Activated T-cell treated with anti-CD3 and anti-CD28 coated beads for 4 hours (primary cell): ENCODE measurements at regions not wholly inside any gene's neighbourhood (a gene's known extent, or its start where the extent isn't known, plus 50 kb on each side); places are given as distances from the start of the nearest gene placed in this dataset.
"Not testable (repeated sequence)": the region's sequence is repeated elsewhere in the genome, so short reads cannot be mapped to it uniquely, and the experiment has no call there.

Experiments
- DNase-seq: peaks from one replicate; pipeline ENCODE4 v3.0.0-alpha.2; 2020

DNA sequence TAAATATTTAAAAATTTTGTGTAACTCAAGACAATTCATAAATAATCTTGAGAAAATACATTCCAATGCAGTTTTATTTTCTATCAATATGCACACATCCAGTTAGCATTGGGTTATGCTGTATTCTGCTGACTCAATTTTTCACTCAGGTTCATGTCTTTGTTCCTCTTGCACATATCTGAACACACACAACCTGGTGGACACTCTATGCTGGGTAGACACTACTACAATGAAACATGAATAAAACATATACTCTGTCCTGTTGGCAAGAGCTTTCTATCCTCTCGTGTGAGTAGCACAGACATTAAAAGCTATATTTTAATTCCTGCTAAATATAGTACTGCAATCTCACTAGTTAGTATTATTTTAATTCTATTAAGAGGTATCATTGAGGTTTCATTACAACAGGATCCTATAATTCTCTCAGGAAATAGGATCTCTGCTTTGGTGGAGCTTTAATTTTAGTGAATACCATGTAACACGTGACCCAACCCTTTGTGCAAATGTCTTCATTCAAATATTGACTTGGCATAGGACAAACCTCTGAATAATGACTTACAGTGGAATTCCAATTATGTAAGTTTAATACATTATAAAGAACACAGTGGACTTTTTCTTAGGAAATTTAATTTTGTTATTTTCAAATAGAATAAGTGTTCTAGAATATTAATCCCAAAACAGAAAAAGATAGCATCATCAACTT lies 342.3 kb upstream of the TMEFF2 start:
- DNase-seq, result no peak

DNA sequence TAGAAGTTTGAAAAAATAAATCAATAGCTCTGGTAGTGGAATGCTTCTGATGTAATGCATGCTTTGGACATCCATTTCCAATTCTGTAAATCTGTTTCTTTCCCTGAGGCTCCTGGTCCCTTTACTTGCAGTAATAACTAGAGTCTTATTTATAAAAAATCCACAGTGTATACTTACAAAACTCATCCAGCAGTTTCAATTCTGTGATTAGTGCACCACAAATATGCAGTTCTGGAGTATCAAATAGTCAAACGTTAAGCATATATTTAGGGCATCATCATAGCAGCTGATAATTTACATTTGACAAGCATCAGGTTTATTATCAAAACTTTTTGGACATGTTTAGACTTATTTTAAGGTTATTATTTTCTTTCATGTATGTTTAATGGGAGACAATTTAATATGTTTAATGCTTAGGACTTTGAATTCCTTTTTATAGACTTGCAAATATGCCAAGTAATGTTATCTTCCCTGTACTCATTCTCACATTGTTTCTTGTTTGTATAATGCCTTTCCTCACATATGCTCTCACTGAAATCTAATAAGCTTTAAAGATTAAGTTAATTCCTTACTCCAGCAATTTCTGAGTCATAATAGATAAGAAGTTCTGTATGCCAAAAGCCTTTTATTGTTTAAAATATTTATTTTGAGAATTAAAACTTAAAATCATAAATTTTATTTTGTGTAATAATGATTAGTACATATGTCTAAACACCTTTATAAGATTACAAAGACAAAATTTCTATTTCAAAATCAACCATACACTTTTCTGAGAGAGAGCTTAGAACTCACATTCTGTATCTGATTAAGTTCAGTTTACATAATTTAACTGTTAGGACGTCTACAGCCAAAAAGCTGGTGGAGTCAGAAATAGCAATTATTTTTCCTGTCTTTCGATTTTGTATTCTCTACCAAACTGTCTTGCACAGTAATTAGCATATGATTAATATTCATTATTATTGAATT lies 341.5 kb upstream of the TMEFF2 start:
- DNase-seq, result no peak

DNA sequence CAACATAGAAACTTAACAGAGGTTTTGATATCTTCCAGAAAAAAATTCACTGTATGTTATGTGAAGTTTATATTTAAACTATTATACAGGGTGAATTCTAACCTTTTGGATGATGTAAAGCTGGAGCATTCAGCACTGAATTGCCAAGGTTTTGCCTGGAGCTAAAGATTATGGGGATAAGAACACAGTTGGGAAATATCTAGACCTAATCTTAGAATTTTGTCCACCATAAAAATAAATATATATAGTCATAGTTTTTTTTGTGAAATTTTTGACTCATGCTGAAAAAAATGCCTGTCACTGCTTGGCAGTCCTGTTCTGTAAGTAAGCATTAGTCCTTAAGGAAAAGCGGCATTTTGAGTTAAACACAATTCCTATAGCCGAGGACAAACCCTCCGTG lies 339.3 kb upstream of the TMEFF2 start:
- DNase-seq, result no peak

DNA sequence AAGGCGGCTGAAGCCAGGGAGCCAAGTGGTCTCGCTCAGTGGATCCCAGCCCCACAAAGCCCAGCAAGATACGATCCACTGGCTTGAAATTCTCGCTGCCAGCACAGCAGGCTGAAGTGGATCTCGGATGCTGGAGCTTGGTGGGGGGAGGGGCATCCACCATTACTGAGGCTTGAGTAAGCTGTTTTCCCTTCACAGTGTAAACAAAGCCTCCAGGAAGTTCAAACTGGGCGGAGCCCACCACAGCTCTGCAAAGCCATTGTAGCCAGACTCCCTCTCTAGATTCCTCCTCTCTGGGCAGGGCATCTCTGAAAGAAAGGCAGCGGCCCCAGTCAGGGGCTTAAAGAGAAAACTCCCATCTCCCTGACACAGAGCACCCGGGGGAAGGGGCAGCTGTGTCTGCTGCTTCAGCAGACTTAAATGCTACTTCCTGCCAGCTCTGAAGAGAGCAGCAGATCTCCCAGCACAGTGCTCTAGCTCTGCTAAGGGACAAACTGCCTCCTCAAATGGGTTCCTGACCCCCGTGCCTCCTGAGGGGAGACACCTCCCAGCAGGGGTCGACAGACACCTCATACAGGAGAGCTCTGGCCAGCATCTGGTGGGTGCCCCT lies 330.0 kb upstream of the TMEFF2 start:
- not testable (repeated sequence) for DNase-seq

DNA sequence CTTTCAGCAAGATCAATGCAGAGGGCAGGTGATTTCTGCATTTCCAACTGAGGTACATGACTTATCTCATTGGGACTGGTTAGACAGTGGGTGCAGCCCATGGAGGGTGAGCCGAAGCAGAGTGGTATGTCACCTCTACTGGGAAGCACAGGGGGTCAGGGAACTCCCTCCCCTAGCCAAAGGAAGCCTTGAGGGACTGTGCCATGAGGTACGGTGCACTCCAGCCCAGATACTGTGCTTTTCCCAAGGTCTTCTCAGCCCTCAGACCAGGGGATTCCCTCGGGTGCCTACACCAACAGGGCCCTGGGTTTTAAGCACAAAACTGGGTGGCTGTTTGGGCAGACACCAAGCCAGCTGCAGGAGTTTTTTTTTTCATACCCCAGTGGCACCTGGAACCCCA lies 329.5 kb upstream of the TMEFF2 start:
- not testable (repeated sequence) for DNase-seq

DNA sequence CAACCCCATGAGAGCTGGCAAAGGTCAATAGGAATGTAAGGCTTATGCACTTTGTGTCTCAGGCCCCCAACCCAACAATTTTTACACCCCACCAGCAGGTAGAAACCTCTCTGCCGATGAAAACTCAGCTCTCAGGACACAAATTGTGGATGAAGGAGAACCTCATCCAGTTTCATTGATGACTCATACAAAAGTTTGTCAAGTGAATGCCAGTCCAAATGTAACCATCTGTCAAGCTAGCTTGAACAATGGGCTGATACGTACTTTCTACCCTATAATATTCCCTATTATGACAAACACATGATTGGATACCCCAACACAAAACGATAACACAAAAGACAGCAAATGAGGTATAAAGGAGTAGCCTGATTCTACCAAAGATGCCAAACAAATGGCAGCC lies 321.2 kb upstream of the TMEFF2 start:
- no peak for DNase-seq

DNA sequence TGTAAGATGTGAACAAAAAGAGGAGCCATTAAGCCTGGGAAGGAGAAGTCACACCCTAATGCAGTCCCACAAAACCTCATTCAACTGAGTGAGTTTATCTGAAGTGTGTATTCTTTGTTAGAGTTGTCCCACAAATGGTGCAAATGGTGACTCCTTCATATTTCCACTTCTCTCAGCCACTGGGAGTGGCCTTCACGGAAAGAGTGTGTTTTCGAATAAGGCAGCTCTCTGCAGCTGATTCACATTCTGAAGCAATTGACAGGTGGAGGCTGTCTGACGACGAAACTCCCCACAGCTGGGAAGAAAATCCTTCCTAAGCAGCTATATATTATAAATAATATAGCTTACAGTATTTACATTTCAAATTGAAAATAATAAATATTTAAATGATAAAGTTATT lies 318.8 kb upstream of the TMEFF2 start:
- DNase-seq, result no peak

DNA sequence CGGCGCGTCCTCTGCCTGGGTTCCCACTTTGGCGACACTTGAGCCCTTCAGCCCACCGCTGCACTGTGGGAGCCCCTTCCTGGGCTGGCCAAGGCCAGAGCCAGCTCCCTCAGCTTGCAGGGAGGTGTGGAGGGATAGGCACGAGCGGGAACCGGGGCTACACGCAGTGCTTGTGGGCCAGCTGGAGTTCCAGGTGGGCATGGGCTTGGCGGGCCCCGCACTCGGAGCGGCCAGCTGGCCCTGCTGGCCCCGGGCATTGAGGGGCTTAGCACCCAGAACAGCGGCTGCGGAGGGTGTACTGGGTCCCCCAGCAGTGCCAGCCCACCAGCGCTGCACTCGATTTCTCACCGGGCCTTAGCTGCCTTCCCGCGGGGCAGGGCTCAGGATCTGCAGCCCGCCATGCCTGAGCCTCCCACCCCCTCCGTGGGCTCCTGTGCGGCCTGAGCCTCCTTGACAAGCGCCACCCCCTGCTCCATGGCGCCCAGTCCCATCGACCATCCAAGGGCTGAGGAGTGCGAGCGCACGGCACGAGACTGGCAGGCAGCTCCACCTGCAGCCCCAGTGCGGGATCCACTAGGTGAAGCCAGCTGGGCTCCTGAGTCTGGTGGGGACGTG lies 313.2 kb upstream of the TMEFF2 start:
- not testable (repeated sequence) for DNase-seq

DNA sequence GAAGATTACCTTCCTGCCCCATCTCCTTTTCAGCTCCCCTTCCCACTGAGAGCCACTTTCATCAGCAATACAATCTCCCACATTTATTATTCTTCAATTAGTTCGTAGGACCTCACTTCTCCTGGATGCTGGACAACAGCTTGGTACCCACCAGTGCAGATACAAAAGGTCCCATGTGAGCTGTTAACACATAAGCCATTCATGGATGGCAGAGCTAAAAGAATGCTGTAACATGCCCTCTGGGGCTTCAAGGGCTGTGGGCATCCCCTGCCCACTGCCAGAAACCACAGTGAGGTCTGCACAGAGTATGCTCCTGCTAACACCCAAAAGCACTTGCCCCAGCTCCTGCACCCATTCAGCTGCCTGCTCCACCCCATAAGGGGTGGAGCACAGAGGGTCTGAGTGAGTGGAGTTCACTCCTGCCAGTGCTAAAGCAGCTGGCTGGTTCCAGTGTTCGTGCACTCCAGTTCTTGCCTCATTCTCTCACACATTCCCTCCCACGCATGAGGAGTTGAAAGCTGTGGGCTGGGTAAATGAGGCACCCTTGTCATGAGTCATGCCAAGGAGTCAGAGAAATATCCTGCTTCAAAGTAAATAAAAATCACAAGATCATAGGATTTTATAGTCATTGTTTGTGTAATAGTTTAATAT lies 305.9 kb upstream of the TMEFF2 start:
- DNase-seq, result no peak

DNA sequence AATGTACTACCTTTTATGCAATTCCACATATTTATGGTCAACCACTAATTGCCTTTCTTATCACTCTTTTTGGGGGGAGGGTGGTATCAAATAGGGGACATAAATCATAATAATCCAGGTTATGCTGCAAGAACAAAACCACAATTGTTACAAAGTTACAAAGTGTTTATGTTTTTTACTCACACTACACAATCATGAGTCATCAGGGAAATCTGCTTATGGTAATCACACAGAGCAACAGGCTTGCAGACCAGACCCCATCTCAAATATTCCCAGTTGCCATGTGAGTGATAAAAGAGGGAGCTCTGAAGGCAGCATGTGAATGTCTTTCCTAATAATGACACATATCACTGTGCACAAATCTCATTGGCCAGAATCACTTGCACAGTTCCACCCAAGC lies 304.7 kb upstream of the TMEFF2 start:
- DNase-seq, result no peak

DNA sequence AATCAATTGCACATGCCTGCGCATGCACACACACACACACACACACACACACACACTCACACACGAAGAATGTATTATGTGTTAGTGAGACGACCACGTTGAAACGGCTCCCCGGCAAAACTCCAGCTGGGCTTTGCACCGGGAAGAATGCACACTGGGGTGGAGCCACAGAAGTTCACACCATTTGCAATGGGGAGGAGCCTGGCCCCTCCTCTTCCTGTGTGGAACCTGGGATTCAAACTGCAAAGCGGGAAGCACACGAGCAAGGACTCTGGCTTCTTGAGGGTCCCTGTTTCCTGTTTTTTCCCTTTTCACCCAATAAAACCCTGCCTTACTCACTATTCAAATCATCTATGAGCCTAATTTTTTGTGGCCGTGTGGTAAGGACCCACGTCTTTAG lies 304.0 kb upstream of the TMEFF2 start:
- DNase-seq, result no peak

DNA sequence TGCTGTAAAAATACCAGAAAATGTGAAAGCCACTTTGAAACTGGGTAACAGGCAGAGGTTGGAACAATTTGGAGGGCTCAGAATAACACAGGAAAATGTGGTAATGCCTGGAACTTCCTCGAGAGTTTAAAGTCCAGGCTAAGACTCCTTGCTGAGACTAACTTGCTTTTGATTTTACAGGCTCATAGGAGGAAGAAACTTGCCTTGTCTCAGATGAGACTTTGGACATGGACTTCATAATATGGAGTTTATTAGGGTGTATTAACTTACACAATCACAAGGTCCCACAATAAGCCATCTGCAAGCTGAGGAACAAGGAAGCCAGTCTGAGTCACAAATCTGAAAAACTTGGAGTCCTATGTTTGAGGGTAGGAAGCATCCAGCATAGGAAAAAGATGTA lies 293.4 kb upstream of the TMEFF2 start:
- not testable (repeated sequence) for DNase-seq

DNA sequence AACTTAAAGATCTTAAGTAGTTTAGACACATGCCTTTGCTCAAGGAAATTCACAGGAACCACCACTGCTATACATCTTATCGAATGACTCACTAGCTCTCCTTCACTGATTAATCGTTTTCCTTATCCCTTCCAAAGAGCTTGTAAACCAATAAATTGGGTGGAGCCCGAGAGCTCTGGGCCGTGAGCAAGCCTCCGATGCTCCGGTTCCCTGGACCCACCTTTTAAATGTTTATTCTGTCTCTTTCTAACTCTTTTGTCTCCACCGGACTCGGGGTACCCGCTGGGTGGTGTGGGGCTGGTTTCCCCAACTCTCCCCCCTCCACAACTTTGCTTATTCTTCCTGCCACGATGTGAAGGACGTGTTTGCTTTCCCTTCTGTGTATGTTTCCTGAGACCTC lies 292.9 kb upstream of the TMEFF2 start:
- no peak for DNase-seq

DNA sequence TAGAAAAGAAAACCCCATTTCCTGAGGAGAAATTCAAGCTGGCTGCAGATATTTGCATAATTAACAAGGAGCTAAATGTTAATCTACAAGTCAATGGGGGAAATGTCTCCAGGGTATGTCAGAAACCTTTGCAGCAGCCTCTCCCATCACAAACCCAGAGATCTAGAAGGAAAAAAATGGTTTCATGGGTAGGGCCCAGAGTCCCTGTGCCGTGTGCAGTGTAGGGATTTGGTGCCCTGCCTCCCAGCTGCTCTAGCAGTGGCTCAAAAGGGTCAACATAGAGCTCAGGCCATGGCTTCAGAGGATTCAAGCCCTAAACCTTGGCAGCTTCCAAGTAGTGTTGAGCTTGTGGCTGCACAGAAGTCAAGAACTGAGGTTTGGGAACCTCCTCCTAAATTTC lies 290.2 kb upstream of the TMEFF2 start:
- no peak for DNase-seq

DNA sequence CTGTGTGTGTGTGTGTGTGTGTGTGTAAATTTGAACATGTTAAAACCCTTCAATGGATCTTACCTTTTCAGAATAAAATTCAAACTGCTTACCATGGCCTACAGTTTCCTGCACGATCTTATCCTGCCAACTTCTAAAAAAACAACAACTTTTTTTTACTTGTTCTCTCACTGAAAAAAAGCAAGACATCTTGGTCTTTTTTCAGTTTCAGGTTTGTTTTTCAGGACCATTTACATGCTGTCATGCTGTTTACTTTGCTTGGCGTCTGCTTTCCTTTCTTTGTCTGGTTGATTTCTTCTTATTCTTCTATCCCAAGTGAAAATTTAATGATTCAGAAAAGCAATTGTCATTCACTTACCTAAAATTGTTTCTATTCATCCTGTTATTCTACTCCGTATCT lies 286.3 kb upstream of the TMEFF2 start:
- no peak for DNase-seq

DNA sequence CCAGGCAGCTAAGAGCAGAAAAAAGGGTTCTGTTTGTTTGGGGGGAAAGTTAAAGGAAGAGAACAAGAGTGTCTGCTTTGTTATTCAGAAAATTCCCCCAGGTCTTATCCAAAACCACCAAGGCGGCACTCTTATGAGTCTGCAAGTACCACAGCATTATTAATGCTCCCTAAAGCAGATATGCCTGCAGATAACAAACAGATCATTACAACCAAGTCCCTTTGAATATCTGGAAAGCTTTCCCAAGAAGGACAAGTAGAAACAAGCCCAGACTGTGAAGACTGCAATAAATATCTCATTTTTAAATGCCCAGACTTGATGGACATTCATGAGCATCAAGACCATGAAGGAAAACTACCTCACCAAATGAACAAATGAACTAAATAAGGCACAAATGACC lies 278.6 kb upstream of the TMEFF2 start:
- DNase-seq, result no peak

DNA sequence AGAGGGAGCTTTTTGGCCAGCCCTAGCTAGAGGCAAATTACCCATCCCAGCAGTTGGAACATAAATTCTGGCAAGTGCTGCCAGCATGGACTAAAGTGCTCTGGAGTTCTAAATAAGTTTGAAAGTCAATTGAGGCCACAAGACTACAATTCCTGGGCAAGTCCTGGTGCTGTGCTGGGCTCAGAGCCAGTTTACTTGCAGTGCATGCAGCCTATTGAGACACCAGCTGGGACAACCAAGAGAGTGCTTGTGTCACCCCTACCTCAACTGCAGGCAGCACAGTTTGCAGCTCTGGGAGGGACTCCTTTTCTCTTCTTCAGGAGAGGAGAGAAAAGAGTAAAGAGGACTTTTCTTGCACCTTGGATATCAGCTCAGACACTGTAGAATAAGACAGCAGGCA lies 277.2 kb upstream of the TMEFF2 start:
- no peak for DNase-seq

DNA sequence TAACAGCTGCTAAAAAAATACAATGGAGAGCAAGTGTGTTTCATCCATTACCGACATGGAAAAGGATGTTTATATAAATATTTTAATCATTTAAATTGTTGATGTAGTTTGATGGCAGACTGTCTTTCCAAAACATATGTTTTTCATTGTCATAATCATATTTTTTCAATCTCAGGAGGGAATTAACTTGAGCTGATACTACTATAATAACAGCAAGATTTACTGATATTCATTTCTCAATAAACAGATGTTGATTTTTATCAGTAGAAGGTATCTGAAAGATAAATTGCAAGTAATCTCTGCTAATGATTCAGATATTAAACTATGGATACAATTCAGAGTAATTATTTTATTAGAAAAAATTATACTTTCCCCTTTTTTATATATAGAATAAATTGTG lies 274.9 kb upstream of the TMEFF2 start:
- DNase-seq, result no peak

DNA sequence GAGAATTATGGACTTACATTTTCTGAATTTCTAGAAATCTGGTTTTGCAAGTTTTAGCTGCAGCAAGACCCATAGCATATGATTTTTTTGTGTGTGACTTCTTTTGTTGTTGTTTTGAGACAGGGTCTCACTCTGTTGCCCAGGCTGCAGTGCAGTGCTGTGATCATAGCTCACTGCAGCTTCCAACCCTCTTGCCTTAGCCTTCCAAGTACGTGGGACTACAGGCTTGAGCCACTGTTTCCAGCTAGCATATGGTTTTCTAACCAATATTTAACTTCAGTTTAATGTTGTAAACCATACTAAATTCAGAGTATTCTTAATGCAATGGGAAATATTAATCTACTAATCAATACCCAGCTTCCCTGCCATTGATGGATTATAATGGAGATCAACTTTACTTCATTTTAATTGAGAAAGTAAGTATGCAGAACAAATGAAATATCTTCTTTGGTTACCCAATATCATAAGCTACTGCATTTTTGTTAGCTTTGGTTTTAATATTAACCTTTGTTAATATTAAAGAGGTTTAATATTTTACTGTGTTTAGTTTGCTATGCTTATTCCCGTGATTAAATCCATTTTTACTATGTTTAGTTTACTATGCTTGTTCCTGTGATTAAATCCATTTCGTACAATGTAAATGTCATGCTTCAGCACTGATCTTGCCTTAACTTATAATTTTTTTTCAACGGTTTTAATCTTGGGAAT lies 273.4 kb upstream of the TMEFF2 start:
- DNase-seq, result no peak

DNA sequence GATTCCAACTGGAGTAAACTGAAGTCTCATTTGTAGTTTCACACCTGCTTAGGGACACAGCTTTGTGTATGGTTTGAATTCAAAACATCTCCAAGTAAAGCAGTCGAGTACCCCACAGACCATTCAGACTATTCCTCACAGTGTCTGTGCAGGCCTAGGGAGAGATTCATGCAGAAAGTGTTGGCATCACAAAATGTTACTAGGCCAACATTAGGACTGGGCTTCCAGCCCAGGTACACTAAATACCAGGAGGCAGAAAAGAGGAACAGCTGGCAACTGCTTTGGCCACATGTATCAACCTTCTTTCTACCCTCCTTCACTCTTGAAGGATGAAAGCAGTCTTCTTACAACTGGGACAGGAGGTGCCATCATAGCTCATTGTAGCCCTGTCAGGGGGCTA lies 270.4 kb upstream of the TMEFF2 start:
- DNase-seq, result no peak

DNA sequence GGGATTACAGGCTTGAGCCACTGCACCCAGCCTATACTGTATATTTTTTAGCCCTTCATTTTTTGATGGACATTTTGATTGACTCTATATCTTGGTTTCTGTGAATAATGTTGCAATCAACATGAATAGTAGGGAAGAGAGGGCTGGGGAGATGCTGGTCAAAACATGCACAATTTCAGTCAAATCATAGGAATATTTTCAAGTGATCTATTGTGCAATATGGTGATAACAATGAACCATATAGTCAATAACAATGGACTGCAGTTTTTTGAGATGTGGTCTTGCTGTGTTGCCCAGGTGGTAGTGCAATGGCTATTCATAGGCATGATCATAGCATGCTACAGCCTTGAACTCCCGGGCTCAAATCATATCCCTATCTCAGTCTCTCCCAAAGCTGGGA lies 264.7 kb upstream of the TMEFF2 start:
- DNase-seq, result no peak

DNA sequence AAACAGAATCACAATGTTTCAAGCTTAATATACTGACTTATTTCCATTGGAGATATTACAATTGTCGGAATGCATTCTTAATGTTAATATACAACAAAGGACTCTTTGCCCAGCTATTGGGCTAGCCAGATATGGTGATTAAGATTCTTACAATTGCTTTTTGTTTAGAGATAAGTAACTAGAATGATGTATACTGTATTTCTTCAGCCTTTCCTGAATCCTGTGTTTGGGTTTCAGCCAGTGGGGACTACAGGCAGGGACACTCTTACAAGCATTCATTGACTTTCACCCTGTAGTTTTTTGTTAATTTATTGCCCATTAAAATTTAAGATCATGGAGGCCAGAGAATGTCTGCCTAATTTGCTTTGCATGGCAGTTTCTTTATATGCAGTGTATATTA lies 254.1 kb upstream of the TMEFF2 start:
- no peak for DNase-seq
